RWPE1 (cell line): ENCODE measurements at regions not wholly inside any gene's neighbourhood (a gene's known extent, or its start where the extent isn't known, plus 50 kb on each side); places are given as distances from the start of the nearest gene placed in this dataset.

Experiments used
- CTCF ChIA-PET: fragments of 350-600 bp; sonication (Branson Sonifier 250); formaldehyde crosslinking; extraction: SDS; loops from one replicate; lab custom pipeline; 2021; lab: Yijun Ruan, JAX
- POLR2A ChIA-PET: fragments of 400-600 bp; formaldehyde crosslinking; extraction: SDS; loops from one replicate; lab custom pipeline; 2020; ENCODE audit warnings: antibody characterized with exemption; ENCODE audit not compliant: low non-redundant PET; lab: Yijun Ruan, JAX
- DNase-seq: peaks from one replicate; pipeline ENCODE4 v3.0.0; 2012; ENCODE audit warnings: low spot score
- H3K27ac ChIP-seq: fragments of 450-650 bp; 2 replicates; pipeline ENCODE4 v1.5.1; 2017
- TF ChIP-seq, protein P1 (sequence below): fragments of 450-650 bp; conservative IDR thresholded peaks from 2 replicates; pipeline ENCODE4 v1.5.1; 2017; ENCODE audit warnings: low read depth, mild to moderate bottlenecking

DNA sequence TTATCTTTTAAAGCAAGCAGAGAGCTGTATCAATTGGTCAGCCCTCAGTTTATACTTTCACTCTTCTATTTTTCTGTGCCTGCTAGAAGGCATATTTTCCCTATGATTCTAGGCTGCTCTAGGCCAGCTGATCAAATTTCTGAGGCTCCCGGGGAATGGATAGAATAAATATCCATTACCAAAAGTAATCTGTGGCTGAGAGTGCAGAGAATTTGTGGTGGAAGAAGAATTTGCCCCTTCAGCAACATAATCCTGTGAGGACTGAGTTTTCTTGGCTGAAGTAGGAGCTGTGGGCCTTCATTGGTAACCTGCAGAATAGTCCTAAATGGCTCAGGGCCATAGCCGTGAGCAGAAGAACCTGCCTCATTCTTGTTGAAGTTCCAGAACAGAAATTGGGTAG lies 314.6 kb upstream of the CASK start:
- TF ChIP-seq, protein P1, sequence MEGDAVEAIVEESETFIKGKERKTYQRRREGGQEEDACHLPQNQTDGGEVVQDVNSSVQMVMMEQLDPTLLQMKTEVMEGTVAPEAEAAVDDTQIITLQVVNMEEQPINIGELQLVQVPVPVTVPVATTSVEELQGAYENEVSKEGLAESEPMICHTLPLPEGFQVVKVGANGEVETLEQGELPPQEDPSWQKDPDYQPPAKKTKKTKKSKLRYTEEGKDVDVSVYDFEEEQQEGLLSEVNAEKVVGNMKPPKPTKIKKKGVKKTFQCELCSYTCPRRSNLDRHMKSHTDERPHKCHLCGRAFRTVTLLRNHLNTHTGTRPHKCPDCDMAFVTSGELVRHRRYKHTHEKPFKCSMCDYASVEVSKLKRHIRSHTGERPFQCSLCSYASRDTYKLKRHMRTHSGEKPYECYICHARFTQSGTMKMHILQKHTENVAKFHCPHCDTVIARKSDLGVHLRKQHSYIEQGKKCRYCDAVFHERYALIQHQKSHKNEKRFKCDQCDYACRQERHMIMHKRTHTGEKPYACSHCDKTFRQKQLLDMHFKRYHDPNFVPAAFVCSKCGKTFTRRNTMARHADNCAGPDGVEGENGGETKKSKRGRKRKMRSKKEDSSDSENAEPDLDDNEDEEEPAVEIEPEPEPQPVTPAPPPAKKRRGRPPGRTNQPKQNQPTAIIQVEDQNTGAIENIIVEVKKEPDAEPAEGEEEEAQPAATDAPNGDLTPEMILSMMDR, result no peak
- ChIA-PET POLR2A (no interaction called here), CTCF (no interaction called here)
- H3K27ac ChIP-seq, result no peak overlapping the region
- DNase-seq, result no peak

DNA sequence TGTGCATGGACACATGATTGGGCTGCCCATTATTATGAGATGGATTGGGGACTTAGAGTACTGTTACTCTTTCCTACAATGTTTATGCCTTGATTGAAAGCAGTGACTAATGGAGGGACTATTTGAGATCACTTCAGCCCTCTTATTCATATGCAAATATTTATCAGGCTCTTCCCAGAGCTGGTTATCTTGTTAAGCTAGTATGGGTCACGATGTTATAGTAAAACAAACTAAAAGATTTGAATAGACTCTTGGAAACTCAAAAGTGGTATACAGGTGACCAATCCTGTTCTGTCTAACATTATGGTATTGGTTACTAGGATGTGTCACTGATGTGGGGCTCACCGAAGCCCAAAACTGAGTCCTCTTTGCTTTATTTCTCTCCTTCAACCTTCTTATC lies 306.2 kb upstream of the CASK start:
- DNase-seq, result no peak
- POLR2A ChIA-PET, result no interaction called here
- TF ChIP-seq, protein P1, result no peak
- CTCF ChIA-PET, result no interaction called here
- no peak overlapping the region for H3K27ac ChIP-seq

DNA sequence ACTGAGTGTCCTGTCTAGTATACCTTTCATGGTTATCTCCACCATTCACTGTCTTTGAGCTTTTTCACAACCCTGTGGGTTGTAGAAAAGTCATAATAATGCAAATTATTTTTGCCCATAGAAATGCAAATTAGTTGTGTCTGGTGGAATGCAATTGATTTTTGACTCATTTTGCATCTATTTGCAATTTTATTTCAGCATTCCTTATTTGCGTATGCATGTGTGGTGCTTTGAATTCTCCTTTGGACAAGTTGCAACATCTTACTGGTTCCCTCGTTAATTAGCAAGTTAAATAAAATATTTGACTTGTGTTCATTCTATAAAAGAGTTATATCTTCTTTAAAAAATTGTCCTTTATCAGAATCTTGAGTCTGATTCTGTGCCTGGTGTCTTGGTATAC lies 297.3 kb upstream of the CASK start:
- ChIA-PET POLR2A (no interaction called here), CTCF (no interaction called here)
- no peak for DNase-seq
- no peak overlapping the region for H3K27ac ChIP-seq
- TF ChIP-seq, protein P1, result no peak

DNA sequence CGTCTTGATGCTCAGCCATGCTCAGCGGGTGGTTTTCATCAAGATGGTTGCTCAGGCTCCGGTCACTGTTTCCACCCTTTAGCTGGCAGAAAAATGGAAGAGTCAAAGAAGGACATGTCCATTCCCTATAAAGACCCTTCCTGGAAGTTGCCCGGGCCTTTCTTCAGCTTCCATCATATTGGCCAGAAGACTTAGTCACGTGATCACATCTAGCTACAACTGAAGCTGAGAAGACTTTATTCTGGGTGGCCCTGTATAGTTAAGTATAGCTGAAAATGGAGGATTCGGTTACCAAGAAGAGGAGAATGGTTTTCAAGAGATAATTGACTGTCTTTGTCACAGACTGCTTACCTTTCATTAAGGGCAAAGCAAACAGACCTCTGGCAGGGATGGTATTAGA lies 296.7 kb upstream of the CASK start:
- TF ChIP-seq, protein P1, result no peak
- ChIA-PET POLR2A (no interaction called here), CTCF (no interaction called here)
- H3K27ac ChIP-seq, result no peak overlapping the region
- no peak for DNase-seq

DNA sequence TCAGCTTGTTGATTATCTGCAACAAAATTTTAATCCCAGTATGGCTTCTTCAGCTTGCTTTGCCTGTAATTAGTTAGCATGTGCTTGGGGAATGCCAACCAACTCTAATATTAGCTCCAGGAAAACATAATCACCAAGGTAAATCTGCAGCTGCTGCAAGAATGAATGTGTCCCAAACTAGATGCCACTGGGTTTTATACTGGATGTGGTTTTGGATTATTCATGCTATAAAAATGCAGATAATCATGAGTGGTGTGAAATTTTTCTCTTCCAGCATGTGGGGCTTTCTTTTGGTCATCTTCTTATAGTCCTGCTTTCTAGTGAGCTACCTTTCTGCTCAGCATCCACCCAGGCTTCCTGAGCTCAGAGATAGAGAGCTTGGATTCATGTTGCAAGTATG lies 295.9 kb upstream of the CASK start:
- ChIA-PET CTCF (no interaction called here), POLR2A (no interaction called here)
- H3K27ac ChIP-seq, result no peak overlapping the region
- TF ChIP-seq, protein P1, result no peak
- DNase-seq, result no peak

DNA sequence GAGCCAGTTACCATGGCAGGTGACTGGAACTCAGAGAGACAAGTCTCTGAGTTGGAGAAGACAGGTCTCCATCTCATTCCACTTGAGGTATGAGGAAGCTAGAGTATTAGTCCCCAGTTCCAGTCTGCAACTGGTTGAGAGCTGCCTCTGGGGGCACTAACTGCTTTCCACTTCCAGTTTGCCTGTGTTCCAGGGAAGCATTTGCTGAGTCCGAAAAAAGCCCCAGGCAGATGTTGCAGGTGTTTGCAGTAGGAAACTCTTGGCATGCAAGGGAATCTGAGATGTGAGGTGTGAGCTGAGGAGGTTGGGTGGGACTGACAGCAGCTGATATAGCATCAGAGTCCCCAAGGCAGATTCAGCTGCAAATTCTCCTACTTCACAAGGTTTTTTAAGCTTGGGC lies 272.2 kb upstream of the CASK start:
- DNase-seq, result no peak
- CTCF ChIA-PET, result no interaction called here
- POLR2A ChIA-PET, result no interaction called here
- no peak overlapping the region for H3K27ac ChIP-seq
- TF ChIP-seq, protein P1, result no peak

DNA sequence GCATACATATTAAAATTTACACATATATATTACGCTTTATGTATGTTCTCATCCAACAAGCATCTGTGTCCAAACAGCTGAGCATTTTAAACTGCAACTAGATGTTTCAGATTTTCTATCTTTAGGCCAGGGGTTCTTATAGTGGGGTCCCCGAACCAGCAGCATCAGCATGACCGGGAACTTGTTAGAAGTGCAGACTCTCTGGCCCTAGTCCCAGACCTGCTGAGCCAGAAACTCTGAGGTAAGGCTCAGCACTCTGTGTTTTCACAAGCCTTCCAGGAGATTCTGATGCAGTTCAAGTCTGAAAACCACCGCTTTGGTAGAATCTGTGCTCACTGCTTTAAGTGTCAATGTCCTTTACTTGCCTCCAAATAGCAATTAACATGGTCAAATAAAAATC lies 266.2 kb upstream of the CASK start:
- no peak for DNase-seq
- TF ChIP-seq, protein P1, result no peak
- POLR2A ChIA-PET, result no interaction called here
- H3K27ac ChIP-seq, result no peak overlapping the region
- CTCF ChIA-PET, result no interaction called here
